Fibroblast of peridontal ligament (primary cell): ENCODE measurements at regions not wholly inside any gene's neighbourhood (a gene's known extent, or its start where the extent isn't known, plus 50 kb on each side); places are given as distances from the start of the nearest gene placed in this dataset.
"Not testable (repeated sequence)": the region's sequence is repeated elsewhere in the genome, so short reads cannot be mapped to it uniquely, and the experiment has no call there.

Source experiments
- DNase-seq: peaks from one replicate; pipeline ENCODE4 v3.0.0-alpha.2; 2010; ENCODE audit errors: extremely low read depth

DNA sequence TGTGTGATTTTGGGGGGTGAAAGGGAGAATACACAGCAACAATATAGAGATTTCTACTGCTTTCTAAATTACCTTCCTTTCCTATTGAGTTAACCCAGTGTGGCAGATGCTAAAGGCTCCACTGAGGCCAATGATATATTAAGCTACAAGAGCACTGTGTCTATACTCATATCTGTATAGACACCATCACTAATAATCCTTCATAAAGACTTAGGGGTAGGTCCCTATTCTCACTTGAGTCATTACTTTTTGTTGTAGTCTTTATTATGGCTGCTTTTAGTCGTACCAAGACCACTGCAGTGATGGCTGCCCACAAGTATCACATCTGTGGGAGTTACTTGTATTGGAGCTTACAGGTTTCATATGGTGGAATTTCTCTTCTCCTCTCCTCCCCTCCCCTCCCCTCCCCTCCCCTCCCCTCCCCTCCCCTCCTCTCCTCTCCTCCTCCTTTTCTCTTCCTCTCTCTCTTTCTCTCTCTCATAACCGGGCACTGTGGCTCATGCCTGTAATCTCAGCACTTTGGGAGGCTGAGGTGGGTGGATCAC is 637.6 kb downstream of the ADCYAP1 start:
- no peak for DNase-seq

DNA sequence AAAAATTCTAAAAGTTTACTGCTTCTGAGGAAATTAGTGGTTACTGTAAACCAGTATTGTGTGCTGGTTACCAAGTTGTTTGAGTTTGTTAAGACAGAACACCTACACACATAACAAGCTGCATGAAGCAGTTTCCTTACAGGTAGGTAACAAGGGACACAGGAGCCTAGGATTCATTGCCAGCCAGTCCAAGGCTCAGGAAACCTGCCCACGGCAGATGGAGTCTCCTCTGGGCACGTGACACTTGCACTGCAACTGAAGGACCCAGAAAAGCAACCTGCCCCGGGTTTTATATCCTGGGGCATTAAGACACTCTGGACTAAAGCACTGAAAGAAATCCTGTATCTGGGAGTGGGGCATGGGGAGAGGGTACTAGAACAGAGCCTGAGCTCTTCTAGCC is 639.3 kb downstream of the ADCYAP1 start:
- DNase-seq, result no peak

DNA sequence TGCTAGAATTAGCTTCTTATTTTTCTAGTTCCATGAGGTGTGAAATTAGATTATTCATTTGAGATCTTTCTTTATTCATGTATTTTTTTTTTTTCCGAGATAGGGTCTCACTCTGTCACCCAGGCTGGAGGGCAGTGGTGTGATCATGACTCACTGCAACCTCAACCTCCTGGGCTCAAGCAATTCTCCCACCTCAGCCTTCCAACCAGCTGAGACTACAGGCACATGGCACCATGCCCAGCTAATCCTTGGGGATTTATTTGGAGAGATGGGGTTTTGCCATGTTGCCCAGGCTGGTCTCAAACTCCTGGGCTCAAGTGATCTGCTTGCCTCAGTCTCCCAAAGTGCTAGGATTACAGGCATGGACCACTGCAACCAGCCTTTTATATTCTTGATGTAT is 653.0 kb downstream of the ADCYAP1 start:
- DNase-seq, result not testable (repeated sequence)

DNA sequence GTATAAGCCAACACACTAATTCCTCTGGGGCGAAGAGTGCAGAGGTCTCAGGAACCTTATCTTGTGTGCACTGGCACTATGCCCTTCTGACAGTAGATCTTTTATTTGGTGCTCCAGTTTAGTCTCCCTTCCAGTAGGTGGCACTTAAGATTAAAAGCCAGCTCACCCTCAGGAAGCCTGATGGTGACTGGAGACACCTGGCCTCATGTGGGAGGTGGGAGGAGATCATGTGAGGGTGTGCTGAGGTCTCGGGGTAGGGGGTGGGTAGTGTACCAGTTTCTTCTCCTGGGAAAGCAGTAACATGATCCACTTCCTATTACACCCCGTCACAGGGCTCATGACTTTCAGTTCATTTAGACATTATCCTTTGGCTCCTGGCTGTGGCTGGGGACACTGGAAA is 654.9 kb downstream of the ADCYAP1 start:
- DNase-seq, result no peak

DNA sequence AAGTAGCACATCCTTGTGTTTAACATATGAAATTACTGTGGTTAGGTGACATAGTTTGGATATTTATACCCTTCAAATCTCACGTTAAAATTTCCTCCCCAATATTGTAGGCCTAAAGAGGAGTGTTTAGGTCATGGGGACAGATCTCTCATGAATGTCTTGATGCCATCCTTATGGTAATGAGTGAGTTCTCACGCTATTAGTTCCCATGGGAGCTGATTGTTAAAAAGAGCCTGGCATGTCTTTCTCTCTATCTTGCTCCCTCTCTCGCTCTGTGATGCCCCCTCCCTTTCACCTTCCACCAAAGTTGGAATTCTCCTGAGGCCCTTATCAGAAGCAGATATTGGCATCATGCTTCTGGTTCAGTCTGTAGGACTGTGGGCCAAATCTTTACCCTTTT is 660.1 kb downstream of the ADCYAP1 start:
- DNase-seq, result no peak

DNA sequence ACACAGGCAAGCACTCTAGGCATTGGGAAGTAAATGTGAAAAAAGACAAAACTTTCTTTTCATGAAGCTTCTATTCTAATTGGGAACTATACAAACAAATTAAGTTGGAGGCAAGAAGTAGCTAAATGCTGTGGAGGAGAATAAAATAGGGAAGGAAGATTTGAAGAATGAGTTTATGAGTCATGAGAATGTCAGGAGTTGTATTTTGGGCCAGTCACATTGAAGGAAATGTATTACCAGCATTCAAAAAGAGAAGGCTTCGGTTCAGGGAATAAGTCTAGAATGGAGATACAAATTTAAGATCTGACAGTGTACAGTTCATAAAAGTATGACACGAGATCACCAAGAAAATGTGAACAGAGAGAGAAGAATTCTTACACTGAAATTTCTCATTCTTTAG is 666.5 kb downstream of the ADCYAP1 start:
- DNase-seq, result no peak

DNA sequence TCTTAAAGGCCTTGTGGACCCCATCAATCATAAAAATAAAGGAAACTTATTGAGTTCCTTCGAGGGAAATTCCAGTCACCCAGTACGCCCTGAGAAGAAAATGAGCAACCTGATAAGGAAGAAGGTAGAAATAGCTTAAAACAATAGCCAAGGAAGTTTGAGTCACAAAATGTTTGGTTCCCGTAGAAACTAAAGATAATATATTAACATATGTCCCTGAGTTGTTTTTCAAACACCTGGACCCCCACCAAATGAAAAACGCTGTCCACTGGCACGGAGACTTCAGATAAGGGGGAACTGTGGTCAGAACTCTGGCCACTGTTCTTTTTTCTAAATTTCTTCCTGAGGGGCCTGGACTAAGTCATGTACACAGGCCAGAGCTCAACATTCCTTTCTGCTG is 669.1 kb downstream of the ADCYAP1 start:
- no peak for DNase-seq

DNA sequence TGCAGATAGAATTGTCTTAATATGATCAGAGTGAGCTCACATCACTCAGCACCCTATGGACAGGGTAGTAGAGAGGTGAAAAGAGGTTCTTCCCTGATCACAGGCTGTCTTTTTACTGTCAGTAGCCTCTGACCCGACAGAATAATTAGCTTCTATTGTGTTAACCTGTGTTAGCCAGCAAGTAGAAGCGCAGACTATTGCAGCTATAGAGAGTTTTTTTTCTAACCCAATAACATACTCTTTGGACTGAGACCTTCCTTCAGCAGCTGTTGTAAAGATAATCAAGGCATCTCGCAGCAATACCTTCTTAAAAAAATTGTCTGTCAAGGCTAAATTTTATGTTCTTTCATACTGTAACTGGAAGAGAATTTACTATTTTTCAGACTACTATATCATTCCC is 670.4 kb downstream of the ADCYAP1 start:
- no peak for DNase-seq

DNA sequence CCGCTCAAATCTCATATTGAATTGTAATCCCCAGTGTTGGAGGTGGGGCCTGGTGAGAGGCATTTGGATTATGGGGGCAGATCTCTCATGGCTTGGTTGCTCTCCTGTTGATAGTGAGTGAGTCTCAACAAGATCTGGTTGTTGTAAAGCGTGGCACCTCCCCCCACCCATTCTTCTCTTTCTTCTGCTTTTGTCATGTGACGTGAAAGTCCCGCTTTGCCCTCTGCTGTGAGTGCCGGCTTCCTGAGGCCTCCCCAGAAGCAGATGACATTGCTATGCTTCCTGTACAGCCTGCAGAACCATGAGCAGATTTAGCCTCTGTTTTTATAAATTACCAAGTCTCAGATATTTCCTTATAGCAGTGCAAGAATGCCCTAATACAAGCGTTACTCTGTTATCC is 673.8 kb downstream of the ADCYAP1 start:
- DNase-seq, result no peak

DNA sequence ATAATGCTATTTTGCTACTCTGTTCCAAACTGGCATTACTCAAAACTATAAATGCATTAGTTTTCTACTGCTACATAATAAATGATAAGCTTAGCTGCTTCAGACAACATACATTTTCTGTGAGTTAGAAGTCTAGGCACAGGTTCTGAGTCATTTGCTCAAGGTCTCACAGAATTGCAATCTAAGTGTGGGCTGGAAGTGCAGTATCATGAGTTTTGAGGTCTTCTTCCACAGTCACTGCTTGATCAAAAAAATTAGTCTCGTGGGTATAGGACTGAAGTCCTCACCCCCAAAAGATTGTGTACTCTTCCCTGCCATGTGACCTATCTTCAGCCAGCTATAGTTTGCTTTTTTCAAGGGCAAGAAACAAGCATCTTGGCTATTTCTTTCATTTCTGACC is 676.9 kb downstream of the ADCYAP1 start:
- no peak for DNase-seq

DNA sequence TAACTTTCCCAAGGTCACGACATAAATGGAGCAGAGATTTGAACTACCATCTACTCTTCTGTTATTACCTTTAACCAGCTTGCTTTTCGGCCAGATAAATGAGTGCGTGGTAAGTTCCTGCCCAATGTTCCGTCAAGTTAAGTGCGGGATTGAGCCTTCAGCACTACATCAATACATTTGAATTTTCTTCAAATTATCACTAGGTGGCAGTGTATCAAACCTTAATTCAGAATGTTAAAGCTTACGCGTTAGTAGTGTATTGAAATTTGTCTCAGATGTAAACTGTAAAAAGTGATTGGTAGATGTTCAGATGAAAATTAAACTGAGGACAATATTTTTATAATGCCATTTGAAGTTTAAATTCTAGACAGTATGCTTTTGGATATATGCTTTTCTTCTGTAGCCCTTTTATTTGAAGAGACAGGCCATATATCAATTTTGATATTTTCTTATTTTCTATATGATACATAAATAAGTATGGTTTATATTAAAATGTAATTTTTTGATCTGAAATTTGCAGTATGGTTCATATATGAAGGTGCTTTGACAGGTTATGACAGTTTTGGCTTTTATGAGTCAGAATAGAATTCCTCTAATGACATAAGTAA is 681.3 kb downstream of the ADCYAP1 start:
- DNase-seq, result peak; percentile 61

DNA sequence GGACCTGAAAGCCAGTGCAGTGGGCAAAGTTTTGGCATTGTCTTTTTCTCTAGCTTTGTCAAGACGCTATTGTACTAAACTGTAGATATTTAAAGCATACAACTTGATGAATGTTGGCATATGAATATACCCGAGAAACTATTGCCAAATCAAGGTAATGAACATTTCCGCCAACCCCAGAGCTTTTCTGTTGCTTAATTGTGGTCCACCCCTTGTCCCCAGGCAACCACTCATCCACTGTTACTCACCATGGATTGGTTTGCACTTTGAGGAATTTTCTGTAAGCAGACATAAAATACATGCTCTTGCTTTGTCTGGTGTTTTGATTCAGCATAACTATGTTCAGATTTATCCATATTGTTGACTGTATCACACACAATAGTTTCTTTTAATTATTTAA is 688.4 kb downstream of the ADCYAP1 start:
- no peak for DNase-seq

DNA sequence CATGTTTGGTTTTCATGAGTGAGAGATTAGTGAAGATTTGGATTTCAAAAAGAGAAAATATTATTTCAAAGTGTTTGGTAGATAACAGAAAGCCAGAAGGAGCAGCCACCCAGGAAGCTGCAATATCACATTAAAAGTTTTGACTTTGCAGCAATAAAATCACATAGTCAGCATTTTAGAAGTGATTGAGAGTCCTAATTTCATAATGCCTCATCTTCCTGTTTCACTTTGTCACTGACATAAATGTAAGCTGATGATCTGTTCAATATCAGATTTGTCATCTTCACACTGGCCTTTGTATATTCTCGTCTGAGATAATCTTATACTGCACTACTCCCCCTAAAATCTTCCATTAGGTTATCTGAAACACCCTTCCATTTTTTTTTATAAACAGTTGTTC is 690.5 kb downstream of the ADCYAP1 start:
- DNase-seq, result no peak

DNA sequence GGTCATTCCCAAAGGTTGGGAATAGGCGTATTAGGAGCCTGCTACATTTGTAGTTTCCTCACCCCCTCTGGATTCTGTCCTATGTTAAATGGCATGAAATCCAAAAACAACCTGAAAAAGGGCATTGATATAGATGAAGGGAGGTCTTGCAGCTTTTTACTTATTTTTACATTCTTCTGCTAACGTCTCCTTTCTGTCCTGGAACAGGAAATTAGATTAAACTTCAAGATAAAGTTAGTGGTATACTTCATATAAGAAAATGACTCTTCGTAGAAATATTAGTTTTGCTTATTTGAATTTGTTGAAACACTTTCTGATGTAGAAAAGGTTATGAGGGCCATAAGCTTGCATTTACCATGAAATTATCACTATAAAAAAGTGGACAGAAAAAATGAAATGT is 694.5 kb downstream of the ADCYAP1 start:
- DNase-seq, result no peak

DNA sequence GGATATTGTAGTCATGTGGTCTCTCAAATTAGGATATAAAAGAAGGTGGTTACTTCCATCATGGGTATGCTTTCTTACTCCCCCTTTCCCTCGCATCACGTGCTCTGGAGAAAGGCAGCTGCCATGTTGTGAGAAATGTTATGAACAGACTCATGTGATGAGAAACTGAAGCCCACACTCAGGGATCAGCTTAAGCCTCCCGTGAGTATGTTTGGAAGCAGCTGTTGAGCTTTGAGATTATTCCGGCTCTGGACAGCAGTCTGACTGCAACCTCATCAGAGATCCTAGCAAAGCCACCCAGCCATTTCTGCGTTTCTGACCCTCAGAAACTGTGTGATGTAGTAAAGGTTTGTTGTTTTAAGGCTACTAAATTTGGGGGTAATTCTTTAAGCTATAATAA is 700.1 kb downstream of the ADCYAP1 start:
- DNase-seq, result no peak

DNA sequence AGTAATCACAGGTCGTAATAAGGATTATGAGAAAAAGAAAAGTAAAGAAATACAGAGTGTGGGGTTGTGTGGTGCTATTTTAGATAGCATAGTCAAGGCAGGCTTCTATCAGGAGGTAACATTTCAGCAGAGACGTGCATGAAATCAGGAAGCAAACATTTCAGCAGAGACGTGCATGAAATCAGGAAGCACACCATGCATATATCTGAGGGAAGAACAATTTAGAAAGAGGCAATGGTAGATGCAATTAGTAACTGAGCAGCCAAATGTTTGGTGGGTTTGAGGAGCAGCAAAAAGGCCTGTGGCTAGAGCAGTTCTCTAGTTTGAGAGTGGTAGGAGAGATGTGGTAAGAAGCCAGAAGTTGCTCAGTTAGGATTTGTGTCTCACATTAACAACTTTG is 713.7 kb downstream of the ADCYAP1 start:
- no peak for DNase-seq

DNA sequence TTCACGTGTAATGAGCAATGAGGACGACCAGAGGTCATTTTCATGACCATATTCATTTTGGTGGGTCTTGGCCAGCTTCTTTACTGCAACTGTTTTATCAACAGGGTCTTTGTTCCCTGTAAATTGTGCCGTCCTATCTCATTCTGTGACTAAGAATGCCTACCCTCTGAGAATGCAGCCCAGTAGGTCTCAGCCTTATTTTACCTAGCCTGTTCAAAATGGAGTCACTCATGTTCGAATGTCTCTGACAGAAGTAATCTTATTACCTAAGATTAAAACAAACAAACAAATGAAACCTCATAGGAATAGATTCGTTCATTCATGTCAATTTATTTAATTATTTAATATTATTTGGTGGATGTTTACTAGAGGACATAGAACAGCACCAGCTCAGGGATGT is 714.8 kb downstream of the ADCYAP1 start:
- no peak for DNase-seq

DNA sequence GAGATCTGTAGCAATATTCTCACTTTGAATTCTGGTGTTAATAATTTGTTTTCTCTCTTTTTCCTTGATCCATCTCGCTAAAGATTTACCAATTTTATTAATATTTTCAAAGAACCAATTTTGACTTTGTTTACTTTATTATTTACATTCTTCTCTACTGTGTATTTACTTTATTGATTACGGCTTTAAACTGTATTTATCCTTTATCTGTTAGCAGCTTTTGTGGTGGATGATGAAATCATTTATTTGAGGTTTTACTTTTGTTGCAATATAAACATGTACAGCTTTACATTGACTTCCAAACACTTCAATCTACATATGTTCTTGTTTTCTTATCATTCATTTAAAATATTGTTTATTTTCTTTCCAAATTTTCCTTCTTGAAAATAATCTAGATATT is 719.9 kb downstream of the ADCYAP1 start:
- no peak for DNase-seq

DNA sequence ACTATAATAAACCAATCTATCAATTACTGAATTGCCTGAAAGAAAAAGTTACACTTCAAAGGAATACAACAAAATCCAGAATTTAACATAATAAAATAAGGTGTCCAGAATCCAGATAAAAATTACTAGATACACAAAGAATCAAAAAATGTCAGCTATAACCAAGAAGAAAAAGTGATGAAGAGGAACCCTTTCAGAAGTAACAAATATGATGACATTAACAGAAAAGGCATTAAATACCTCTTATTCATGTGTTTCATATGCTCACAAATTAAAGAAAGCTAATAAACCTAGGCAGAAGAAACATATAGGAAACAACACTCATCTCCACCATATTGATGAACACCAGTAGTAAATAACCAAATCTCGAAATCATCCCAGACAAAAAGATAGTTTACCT is 722.8 kb downstream of the ADCYAP1 start:
- DNase-seq, result no peak

DNA sequence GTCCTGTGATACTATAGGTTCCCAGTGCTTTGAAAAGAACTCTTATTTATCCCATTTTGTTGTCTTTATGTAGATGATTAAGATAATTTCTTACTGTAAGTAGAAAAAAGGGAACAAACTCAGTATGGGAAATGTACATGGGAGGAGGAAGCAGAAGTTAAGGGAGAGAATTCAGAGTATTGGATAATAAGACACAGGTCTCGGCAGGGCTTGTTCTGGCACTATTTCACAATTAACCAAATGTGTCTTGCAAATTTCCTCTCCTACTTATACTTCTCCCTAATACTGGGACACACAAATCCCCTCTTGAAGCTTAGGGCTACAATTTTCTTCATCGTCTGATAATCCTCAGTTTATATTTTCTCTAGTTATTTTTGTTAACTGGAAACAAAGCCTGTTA is 744.0 kb downstream of the ADCYAP1 start:
- DNase-seq, result no peak

DNA sequence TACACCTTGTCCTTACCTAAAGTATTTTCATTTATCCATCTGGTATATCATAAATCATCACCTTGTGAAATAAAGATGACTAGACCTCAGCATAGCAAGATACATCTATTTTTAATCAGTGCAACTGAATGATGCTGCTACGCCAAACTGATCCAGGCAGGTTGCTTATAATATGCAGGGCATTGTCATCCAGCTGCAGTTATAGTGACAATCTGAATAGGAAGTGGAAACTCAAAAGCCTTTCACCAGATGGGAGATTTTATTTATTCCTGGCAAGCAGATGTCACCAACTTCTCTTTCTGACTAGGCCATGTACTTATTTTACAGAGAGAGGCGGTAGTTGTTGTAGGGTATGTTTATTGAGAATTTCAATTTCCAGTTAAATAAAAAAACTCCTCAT is 747.3 kb downstream of the ADCYAP1 start:
- no peak for DNase-seq

DNA sequence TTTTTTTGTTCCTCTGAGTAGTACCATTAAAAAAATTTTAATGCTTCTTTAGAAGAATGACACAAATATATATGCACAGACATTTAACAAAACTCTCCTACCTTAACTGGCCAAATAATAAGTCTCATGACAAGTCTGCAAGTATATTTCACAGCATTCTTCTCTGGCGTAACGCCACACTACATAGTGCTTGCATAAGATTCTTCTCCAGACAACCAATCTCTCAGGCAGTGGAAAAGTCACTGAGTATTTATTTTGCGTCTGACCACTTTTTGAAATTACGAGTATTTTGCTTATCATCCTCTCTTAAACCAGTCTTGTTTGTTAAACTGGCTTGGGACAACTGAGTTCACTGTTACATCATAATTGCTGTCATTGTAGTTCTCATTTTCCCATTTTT is 749.2 kb downstream of the ADCYAP1 start:
- DNase-seq, result no peak

DNA sequence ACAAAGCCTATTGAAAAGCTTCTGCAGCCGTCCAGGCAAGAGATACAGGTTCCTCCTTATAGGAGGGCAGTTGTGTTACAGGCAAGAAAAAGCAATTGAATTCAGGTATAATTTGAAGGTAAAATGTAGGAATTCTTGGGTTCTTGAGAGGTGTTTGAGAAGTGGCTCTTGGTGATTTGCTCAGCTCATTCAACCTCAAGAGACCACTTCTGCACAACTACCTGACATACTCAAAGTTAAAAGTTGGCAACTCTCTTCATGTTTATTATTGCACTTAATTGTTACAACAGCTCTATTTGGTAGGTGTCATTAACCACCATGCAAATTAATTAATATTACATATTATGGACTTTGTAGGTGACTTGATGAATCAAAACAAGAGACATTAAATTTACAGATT is 753.2 kb downstream of the ADCYAP1 start:
- DNase-seq, result no peak

DNA sequence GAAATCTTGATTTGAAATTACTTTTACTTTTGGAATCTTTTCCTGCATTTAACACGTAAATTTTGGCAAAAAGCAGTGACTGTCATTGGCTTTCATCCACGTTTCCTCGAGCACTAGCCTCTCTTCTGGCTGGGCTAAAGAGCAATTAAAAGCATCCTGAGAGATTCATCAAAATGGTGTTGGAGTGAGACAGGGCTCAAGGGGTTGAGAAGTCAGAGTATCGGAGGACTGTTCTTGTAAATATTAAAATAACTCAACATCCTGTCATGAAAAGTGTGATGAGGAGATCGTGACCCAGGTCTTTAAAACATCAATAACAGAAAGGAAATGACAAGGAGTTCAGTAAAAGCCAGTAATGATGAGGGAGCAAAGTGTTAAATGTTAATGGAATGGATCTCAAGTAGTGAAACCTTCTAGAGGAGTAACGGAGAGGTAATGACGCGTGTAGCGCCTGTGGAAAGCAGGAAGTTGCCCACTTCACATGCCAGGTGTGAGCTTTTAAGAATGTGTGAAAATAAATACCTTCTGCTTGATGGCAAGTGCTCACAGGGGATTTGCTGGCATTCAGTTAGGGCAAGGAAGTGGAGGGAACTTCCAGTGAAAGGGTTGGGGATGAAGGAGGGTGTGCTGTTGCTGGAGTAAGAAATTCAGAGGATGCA is 754.4 kb downstream of the ADCYAP1 start:
- DNase-seq, result no peak
